Thoracic aorta (tissue), 2 donors: ENCODE measurements at regions not wholly inside any gene's neighbourhood (a gene's known extent, or its start where the extent isn't known, plus 50 kb on each side); places are given as distances from the start of the nearest gene placed in this dataset.

ENCODE experiments used
- ATAC-seq: fragments of 150-250 bp; one replicate; pipeline ENCODE4 v1.8.0; 2017; ENCODE audit warnings: low read depth; ENCODE audit not compliant: insufficient number of reproducible peaks, low FRiP score
- DNase-seq: peaks from one replicate; pipeline ENCODE4 v3.0.0-alpha.2; 2020; ENCODE audit warnings: low spot score
- H3K27ac ChIP-seq, 2 donors: fragments of 200-600 bp; sonication (generic); 1 replicate in 1 of 2; 2 replicates in 1 of 2; pipeline ENCODE4 v1.5.1; 2016; ENCODE audit warnings: mild to moderate bottlenecking in 2 of 2, moderate library complexity in 2 of 2
- H3K27me3 ChIP-seq: fragments of 200-600 bp; sonication (generic); replicated peaks from 2 replicates; pipeline ENCODE4 v1.6.0; 2016; ENCODE audit warnings: mild to moderate bottlenecking; ENCODE audit not compliant: insufficient read depth
- H3K36me3 ChIP-seq: fragments of 200-600 bp; sonication (generic); one replicate; pipeline ENCODE4 v1.5.1; 2016
- H3K4me1 ChIP-seq, 2 donors: fragments of 200-600 bp; sonication (generic); 1 replicate in 1 of 2; 2 replicates in 1 of 2; pipeline versions ENCODE4 v1.5.1 to v1.6.0; 2016; ENCODE audit warnings: low read depth in 2 of 2, mild to moderate bottlenecking in 1 of 2; ENCODE audit not compliant: control insufficient read depth in 1 of 2
- H3K4me3 ChIP-seq: fragments of 200-600 bp; sonication (generic); 2 replicates; pipeline ENCODE4 v1.5.1; 2016; ENCODE audit warnings: mild to moderate bottlenecking
- H3K9me3 ChIP-seq: fragments of 200-600 bp; sonication (generic); 2 replicates; pipeline ENCODE4 v1.5.1; 2016
- CTCF ChIP-seq: fragments of 200-600 bp; sonication (generic); IDR thresholded peaks from one replicate; pipeline ENCODE4 v1.5.1; 2019; ENCODE audit warnings: antibody characterized with exemption

- no peak for TF ChIP-seq CTCF
- Histone ChIP-seq H3K4me3 (no peak overlapping the region), H3K27me3 (no peaks in the 10 kb centered on the region), H3K4me1 (peaks cover 0 to 7% of the 10 kb centered on the region in 2 donors), H3K27ac (no peak overlapping the region), H3K9me3 (no peaks in the 10 kb centered on the region), H3K36me3 (no peaks in the 10 kb centered on the region)
- DNase-seq = no peak
- no peak for ATAC-seq
Measured at GRCh38 chr3:72018343-72018984, 233.5 kb upstream of the PROK2 start.

GRCh38 chr3:72017935-72018334, 233.0 kb upstream of the PROK2 start:
- Histone ChIP-seq H3K4me3 (no peak overlapping the region), H3K27ac (no peak overlapping the region), H3K36me3 (no peaks in the 10 kb centered on the region), H3K9me3 (no peaks in the 10 kb centered on the region), H3K4me1 (peaks cover 0 to 7% of the 10 kb centered on the region in 2 donors), H3K27me3 (no peaks in the 10 kb centered on the region)
- ATAC-seq = no peak
- DNase-seq = no peak
- TF ChIP-seq CTCF = no peak

- no peak overlapping the region for H3K4me3 ChIP-seq
- no peak for TF ChIP-seq CTCF
- ATAC-seq = no peak
- peaks cover 0 to 7% of the 10 kb centered on the region in 2 donors for H3K4me1 ChIP-seq
- no peaks in the 10 kb centered on the region for H3K36me3 ChIP-seq
- H3K27ac ChIP-seq = no peak overlapping the region
- no peaks in the 10 kb centered on the region for H3K27me3 ChIP-seq
- DNase-seq = no peak
- no peaks in the 10 kb centered on the region for H3K9me3 ChIP-seq
Measured at GRCh38 chr3:72017311-72017710, 232.4 kb upstream of the PROK2 start.

- ATAC-seq = no peak
- no peaks in the 10 kb centered on the region for H3K27me3 ChIP-seq
- H3K27ac ChIP-seq = no peak overlapping the region
- no peaks in the 10 kb centered on the region for H3K9me3 ChIP-seq
- H3K4me3 ChIP-seq = no peak overlapping the region
- DNase-seq = no peak
- H3K36me3 ChIP-seq = no peaks in the 10 kb centered on the region
- no peak for TF ChIP-seq CTCF
- peaks cover 0 to 7% of the 10 kb centered on the region in 2 donors for H3K4me1 ChIP-seq
Measured at GRCh38 chr3:72015463-72015862, 230.5 kb upstream of the PROK2 start.

GRCh38 chr3:72013084-72013483, 228.1 kb upstream of the PROK2 start:
- DNase-seq = no peak
- no peak overlapping the region for H3K4me3 ChIP-seq
- peaks cover 0 to 3% of the 10 kb centered on the region in 2 donors for H3K4me1 ChIP-seq
- no peak for TF ChIP-seq CTCF
- H3K9me3 ChIP-seq = no peaks in the 10 kb centered on the region
- H3K27ac ChIP-seq = no peak overlapping the region
- H3K36me3 ChIP-seq = no peaks in the 10 kb centered on the region
- H3K27me3 ChIP-seq = no peaks in the 10 kb centered on the region
- ATAC-seq = no peak
